Left lobe of liver (tissue), 2 donors: ENCODE measurements at regions not wholly inside any gene's neighbourhood (a gene's known extent, or its start where the extent isn't known, plus 50 kb on each side); places are given as distances from the start of the nearest gene placed in this dataset.
"Not testable (repeated sequence)": the region's sequence is repeated elsewhere in the genome, so short reads cannot be mapped to it uniquely, and the experiment has no call there.

ENCODE experiments used
- ATAC-seq: fragments of 200-7000 bp; cut with Tn5 transposase; one replicate; pipeline ENCODE4 v1.9.1; 2020; ENCODE audit warnings: mild to moderate bottlenecking, moderate library complexity
- DNase-seq: peaks from one replicate; pipeline ENCODE4 v3.0.0-alpha.2; 2020; ENCODE audit warnings: low spot score
- donor health status: DM: no; HTN: no; CAD: no; lungs with moderate emphysema.
- donor health status: DM: no; HTN: yes; CAD: no.

- DNase-seq (no peak), ATAC-seq (no peak)
Observed at GRCh38 chr1:213622365-213623063, 365.3 kb upstream of the PROX1 start.

DNA sequence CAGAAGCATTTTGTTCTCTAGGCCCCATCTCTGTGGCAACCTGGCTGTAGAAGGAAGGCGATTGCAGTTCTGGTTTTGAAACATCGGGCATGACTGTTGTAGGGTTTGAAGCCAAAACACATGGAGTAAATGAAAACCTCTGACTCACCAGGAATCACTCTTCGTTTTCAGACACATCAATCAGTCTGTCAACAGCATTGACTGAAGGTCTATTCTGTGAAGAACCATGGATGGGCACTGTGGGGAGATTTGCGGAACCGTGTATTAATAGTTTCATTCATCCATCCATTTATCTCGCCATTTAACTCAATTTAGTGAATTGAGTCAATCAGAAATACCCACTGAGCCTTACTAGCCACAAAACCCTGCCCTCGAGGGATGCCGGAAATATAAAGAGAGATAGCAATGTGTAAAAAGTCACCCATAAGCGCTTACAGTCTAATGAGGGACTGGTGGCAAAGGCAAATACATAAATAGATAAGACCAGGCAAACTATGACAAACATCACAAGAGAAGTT is 364.6 kb upstream of the PROX1 start:
- DNase-seq = no peak

GRCh38 chr1:213623862-213624261 is 363.9 kb upstream of the PROX1 start:
- DNase-seq (no peak), ATAC-seq (no peak)

More for the DNA sequence above, 364.6 kb upstream of the PROX1 start:
- no peak for ATAC-seq

DNA sequence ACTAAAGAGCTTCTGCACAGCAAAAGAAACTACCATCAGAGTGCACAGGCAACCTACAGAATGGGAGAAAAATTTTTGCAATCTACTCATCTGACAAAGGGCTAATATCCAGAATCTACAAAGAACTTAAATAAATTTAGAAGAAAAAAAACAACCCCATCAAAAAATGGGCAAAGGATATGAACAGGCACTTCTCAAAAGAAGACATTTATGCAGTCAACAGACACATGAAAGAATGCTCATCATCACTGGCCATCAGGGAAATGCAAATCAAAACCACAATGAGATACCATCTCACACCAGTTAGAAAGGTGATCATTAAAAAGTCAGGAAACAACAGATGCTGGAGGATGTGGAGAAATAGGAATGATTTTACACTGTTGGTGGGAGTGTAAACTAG is 351.0 kb upstream of the PROX1 start:
- not testable (repeated sequence) for DNase-seq, ATAC-seq

DNA sequence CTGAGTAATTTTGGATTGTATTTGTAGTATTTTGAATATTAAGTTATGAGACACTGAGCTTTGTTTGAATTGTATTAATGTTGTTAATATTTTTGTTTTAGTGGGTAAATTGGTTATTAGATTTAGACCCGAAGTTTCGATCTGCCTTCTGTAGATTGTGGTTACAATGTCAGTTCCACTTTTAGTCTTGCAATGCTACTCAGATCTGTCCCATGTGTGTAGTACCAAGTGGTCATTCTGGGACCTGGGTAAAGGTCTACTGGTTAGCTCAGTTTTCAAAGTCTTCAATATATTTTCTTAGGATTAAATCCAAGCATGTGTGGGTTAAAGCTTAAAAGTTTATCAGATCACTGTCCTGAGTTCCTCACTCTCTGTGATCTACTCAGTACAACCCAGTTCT is 346.5 kb upstream of the PROX1 start:
- DNase-seq (no peak), ATAC-seq (no peak)

DNA sequence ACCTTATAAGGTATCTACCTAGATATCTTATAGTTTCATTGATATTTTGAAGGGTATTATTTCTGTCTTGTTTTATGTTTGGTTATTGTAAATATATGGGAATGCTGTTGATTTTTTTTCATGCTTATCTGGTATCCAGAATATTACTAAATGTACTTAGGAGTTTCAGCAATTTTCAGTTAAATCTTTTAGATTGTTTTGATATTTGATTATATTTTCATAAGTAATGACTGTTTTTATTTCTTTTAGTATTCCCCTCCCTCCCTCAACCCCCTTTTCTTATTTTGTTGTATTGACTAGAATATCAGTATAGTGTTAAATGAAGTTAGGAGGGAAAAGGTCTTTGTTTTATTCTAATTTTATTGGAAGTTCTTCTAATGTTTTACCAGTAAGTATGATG is 344.4 kb upstream of the PROX1 start:
- ATAC-seq = no peak
- no peak for DNase-seq

DNA sequence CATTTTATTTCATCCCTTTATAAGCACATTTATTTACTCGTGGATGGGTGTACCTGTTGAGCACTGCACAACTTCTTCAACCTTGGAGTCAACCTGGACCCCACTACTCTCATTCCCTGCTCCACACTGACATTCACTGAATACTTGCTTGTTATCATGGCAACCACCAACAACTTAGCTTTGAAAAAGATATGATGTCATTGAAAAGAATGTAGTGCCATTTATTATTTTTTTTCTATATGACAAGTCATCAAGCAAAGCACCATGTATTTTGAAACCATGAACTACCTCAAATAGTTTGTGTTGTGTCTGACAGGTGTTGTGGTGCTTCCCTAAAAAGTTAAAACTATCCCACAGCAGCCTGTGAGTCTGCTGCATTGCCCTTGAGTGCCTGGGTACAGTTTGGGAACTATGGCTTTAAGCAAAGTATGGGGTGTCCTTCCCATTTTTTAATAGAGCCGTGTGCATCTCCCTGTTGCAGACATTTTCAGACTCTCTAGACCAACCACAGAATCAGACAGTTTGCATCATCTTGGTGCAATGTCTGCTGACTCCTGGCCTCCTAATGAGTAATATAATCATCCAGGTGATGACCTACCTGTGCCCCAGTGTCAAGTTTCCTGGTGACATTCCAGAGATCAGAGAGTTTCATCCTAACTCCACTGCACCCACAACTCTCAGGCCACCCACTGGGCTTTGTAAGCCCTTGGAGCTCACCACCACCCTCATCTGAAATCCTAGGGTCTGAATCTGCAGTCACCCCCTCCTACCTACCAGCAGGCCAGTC is 339.7 kb upstream of the PROX1 start:
- ATAC-seq (no peak), DNase-seq (no peak)

DNA sequence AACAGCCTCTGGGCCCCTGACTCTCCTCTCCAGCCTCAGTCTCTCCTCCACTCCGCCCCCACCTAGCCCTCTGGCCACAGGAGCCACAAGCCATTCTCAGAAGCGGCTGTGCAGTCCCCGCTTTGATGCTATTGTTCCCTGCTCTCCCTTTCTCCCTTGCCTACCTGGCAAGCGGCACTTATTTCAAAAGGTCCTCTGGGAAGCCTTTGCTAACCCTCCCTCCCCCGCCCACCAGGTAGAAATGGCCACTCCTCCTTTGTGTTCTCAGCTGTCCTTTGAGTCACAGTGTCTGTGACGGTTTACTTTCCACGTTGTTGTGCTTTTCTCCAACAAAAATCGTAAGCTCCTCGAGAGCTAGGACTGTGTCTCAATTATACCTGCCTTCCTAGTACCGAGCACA is 338.4 kb upstream of the PROX1 start:
- DNase-seq (no peak), ATAC-seq (no peak)

DNA sequence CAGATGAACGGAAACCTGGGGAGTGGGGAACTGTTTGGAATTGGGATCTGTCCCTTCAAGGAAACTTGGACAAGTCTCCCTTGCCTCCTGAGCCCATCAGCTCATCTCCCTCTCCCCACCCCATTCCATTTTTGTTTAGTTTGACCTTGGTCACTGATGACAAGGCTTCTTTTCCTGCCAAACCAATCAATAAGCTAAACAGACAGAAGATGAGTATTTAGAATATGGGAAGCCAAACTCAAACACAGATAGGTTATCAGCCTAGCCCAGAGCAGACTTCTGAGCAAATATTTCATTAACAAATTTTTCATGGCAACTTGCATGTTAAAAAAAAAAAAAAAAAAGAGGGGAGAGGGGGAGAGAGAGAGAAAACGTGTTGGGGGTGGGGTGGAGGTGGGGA is 337.2 kb upstream of the PROX1 start:
- no peak for ATAC-seq
- DNase-seq = no peak

- ATAC-seq (no peak), DNase-seq (no peak)
Observed at GRCh38 chr1:213651077-213651476, 336.7 kb upstream of the PROX1 start.

- ATAC-seq (no peak), DNase-seq (no peak)
Observed at GRCh38 chr1:213652109-213652508, 335.7 kb upstream of the PROX1 start.

GRCh38 chr1:213656039-213656438 is 331.7 kb upstream of the PROX1 start:
- ATAC-seq = no peak
- DNase-seq = no peak

DNA sequence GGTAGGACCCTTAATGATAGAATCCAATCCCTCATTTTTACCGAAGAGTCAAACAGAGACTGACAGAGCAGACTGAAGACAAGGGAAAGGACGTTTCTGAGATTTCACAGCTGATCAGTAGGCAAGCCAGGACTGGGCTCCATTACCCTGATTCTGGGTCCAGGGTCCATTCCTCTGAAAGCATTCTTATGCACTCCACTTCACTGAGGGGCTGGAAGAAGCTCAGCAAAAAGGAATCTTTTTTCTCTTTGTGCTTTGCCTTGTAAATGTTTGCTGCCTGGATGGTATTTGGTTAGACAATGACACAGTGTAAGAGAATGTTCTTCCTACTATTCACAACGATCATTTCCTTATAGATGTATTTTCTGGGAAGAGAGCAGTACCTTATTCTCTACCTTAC is 331.3 kb upstream of the PROX1 start:
- DNase-seq = no peak
- no peak for ATAC-seq

GRCh38 chr1:213657013-213657412 is 330.8 kb upstream of the PROX1 start:
- DNase-seq (no peak), ATAC-seq (no peak)

DNA sequence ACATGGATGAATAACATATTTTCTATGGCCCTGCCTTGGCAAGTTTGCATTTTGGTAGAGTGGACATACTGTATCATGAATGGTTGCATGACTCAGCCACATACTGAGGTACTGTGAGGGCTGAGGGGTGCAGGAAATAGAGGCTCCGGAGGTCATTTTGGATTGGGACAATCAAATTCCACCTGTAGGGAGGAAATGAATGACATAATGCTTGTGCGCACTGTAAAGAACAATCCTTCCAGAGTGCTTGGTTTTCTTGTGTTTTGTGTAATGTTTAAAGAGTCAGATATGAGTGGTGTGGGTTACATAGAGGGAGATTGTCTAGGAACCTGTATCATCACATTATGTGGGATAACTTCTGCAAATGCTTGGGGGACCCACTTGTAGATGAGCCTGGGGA is 329.9 kb upstream of the PROX1 start:
- no peak for DNase-seq
- no peak for ATAC-seq

- ATAC-seq (no peak), DNase-seq (no peak)
Observed at GRCh38 chr1:213658457-213658856, 329.3 kb upstream of the PROX1 start.

- ATAC-seq (no peak), DNase-seq (no peak)
Observed at GRCh38 chr1:213659580-213660547, 327.9 kb upstream of the PROX1 start.

DNA sequence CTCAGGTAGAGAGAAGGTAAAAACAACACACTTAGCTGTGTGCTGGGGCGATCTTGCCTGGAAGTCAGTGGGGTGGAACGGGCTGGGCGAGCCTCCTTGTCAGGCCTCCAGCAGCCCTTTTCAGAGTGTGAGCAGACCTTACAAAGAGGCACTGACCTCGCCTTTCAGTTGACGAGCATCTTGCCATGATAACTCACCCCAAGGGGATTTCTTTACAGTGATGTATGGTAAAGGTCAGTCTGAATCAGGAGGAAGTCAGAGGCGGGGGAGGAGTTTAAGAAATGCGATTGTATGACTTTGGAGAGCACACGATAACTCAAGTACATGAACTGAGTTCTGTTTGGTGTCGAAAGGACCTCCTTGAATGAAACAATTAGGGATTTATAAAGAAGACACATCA is 326.5 kb upstream of the PROX1 start:
- no peak for DNase-seq

DNA sequence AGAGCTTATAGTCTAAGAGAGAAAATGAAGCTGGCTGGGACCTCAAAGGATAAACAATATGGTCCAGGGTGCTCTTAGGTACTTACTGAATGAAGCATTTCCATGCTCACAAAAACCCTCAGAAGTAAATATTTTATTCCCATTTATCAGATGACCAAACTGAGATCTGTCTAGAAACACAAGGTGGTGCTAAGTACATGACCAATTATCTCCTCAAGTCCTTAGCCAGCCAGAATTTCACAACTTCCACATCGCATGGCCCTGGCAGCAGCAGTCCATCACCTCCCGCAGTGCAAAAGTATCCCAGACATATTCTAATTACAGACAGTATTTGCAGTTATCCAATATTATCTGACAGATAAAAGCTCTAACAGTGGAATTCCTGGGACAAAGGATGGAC is 321.7 kb upstream of the PROX1 start:
- peak; percentile 75 for ATAC-seq
- DNase-seq = no peak

More for the DNA sequence above, 326.5 kb upstream of the PROX1 start:
- ATAC-seq = no peak

DNA sequence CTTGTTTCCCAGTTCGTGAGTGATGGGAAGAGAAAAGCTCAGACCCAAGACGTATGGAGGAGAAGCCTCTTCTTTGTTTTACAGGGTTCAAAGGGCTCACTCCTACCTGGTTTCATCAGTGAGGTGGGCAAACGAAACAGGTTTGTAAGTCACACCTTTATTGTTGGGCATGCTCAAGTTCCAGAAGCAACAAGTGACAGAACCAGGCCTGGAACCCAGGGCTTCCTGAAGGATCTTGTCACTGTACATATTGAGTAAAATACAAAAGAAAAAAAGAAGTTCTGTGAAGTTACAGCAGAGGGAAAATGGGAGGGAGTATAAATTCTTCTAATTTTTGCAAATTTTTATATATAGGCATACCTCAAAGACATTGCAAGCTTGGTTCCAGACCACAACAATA is 320.9 kb upstream of the PROX1 start:
- DNase-seq (no peak), ATAC-seq (no peak)

DNA sequence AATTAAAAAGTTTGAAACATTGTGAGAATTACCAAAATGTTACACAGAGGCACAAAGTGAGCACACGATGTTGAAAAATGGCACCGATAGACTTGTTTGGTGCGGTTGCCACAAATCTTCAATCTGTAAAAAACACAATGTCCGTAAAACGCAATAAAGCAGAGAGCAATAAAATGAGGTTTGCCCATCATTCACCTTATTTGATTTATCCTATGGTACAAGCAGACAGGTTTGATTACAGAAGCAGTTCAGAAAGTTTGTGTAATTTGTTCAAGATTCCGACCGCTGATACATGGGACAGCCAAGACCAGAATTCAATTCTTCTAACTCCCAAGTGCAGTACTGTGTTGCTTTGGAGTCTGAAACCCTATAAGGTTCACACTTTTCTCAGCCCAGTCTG is 318.3 kb upstream of the PROX1 start:
- ATAC-seq (no peak), DNase-seq (no peak)
